GM18517 (cell line): ENCODE measurements at regions not wholly inside any gene's neighbourhood (a gene's known extent, or its start where the extent isn't known, plus 50 kb on each side); places are given as distances from the start of the nearest gene placed in this dataset.

Source experiments
- ATAC-seq: cut with Tn5 transposase; IDR thresholded peaks from one replicate; pipeline ENCODE4 v1.9.1; 2021; ENCODE audit warnings: mild to moderate bottlenecking, moderate library complexity; ENCODE audit not compliant: unreplicated experiment

GRCh38 chr10:8463853-8464252 is 409.4 kb downstream of the GATA3 start:
- ATAC-seq = no peak

GRCh38 chr10:8468477-8468876 is 414.0 kb downstream of the GATA3 start:
- ATAC-seq = no peak

DNA sequence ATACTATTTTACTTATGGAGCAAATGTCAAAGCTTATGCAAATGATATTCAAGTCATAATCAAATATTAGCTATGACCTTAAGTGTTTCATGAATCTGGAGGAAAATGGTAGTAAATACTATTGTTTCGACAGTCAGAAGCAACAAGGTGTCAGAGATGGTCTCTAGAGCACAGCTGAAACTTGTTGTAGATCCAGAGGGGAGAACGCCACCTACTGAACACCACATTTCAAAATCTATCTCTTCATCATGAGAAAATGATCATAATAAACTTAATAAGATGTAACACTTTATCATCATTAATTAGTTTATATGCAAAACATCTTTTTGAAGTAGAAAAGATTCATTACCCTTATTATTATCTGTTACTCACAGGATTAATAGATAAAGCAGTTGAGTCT is 418.7 kb downstream of the GATA3 start:
- no peak for ATAC-seq

- no peak for ATAC-seq
Observed at GRCh38 chr10:8477300-8477699, 422.8 kb downstream of the GATA3 start.

DNA sequence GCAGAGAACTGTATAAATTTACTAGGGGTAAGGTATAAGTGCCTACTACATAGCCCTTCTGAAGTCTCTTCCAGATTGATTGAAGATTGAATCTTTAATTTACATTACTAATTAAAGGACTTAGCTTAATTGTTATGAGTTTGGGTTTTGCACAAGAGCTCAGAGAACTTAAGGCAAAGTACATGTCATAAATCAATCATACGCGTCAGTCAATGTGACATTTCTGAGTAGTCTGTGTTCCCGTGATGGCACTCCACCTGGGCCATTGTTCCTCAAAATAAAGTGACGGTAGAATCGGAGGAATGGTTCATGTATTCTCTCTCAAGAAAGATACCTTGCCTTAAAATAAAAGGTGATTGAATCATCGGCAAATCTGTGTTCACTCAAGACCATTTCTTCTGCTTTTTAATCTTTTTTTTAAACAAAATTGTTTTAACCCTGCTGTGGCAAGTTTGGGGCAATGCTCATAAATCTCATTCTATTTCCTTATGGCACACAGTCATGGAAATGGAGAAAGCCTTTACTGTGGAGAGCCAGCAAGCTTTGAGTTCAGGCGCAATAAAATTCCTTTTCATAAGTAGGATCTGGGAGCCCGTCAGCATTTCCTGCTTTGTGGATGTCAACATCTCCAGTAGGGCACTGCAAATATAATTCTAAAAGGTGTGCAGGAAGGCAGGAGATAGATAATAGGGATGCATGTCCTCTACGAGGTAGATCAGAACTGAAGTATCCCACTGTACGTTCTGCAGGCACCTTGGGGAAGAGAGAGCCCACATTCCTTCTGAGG is 427.4 kb downstream of the GATA3 start:
- no peak for ATAC-seq

DNA sequence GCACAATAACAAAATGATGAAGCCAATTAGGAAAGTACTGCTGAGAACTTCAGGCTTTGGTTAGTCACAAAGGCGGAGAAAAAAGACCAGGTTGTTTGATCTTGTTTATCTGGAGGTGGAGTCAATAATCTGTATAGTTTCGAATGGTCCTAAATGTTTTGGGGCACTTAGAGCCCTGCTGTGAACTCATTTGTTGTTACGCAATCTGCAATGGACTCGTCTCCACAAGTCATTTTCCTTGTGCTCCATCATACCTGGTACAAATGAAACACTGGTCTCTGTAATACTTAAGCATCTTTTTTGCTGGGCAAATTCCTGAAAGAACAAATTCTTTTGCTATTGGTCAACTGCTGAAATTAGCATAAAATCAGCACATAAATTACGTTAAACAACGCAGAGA is 430.5 kb downstream of the GATA3 start:
- no peak for ATAC-seq

DNA sequence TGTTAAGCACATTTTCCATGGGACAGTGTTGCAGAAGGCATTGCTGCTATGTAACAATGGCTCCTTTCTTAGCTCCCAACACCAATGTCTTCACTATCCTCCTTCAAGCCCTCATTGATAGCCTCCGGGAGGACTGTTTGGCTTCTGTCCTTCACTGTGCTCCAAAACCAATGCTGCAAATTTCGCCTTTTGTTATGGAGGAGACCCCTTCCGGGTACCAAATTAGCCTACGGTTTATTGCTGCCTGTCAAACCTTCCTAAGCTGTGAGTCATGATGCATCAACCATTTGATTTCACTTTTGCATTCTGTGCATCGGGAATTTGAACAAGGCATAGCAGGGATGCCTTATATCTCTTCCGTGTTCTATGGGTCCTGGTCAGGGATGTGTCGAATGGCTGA is 432.9 kb downstream of the GATA3 start:
- no peak for ATAC-seq

GRCh38 chr10:8489232-8489631 is 434.7 kb downstream of the GATA3 start:
- ATAC-seq = no peak

DNA sequence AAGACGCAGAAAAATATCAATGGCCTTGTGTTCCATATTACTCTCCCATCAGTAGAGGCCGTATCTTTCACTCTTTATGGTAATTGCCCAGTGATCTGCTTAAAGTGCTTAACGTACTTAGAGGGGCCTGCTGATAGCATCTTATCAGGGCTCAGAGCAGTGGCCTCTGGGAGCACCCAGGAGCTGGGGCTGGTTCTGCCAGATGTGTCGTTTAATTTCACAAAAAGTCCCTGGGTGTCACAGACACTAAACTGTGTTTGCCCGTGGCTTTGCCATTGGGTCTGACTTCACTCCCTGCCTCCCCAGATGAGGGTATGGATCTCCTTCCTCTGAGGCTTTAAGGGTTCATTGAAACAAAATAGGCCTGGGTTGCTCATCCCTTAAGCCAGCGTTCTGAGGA is 435.3 kb downstream of the GATA3 start:
- ATAC-seq = no peak

GRCh38 chr10:8498290-8498689 is 443.8 kb downstream of the GATA3 start:
- no peak for ATAC-seq

- no peak for ATAC-seq
Observed at GRCh38 chr10:8498881-8499280, 444.4 kb downstream of the GATA3 start.

GRCh38 chr10:8499312-8499711 is 444.8 kb downstream of the GATA3 start:
- ATAC-seq = no peak

- ATAC-seq = no peak
Observed at GRCh38 chr10:8499752-8500390, 445.4 kb downstream of the GATA3 start.

GRCh38 chr10:8502573-8502972 is 448.1 kb downstream of the GATA3 start:
- no peak for ATAC-seq

DNA sequence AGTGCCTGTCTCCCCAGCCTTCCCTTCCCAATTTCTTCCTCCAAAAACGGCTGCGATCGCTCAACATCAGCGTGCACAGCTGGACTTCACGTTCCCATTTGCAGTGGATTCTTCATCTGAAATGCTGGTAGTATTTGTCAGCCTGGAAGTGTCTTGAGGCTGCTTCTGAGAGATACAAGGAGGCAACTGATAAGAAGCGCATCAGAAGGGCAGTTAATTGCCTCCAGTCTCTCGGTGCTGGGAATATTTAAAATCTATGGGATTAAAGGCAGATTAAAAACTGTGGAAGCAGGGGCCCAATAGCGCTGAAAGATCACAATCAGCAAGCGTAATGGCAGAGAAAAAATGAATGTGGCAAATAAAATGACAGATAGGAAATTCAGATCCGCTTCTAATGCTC is 450.0 kb downstream of the GATA3 start:
- no peak for ATAC-seq

DNA sequence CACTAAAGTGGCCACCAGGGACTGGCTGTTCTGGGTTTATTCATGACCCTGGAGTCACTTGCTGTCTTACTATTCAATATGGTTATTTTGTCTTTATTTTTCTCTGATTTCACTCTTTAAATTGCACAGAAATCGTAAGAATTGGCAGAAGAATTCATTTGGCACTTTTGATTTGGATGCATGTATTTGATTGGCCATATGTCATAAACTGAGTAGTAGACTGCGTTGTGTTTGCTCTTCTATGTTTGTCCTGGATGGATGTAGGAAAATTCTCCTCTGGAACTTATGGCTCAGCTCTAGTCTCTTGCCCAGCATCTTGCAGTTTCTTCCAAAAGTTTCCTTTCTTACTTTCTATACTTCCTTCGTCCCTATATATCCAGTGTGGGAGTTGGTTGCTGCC is 452.7 kb downstream of the GATA3 start:
- no peak for ATAC-seq

DNA sequence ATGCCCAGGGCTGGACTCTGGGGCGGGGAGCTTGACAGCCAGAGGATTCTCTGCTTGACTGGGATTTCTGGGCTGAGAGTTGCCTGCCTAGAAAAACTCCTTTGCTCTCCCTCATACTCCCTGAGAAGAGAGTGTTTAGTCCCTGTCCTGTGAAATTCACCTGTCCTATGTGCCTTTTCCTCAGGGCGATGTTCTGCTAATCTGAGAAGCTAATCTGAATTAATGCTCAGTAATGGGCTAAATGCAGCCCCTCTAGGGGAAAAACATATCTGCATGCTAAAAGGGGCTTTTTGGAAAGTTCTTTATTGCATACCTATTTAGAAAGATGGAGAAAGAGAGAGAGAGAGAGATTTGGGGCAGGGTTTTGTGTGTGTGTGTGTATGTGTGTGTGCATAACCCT is 454.4 kb downstream of the GATA3 start:
- no peak for ATAC-seq

- no peak for ATAC-seq
Observed at GRCh38 chr10:8510471-8510870, 456.0 kb downstream of the GATA3 start.

DNA sequence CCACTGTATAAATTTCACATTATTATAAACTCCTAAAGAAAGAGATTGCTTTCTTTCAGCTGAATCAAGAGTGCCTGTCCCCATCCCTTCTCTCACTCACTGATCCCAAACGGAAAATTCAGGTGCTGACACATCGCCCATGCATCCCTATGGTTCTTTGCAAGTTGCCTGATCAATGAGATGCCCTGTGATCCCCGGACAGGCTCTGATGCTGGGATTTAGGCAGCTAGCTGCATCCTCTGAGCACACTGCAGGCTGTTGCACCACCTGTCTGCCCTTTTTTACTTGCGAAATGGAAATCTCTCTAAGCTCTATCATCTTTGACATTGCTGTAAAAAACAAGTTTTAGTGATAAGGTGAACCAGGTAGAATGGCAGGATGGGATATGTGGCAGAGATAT is 456.5 kb downstream of the GATA3 start:
- ATAC-seq = no peak

GRCh38 chr10:8513155-8514147 is 459.0 kb downstream of the GATA3 start:
- no peak for ATAC-seq

DNA sequence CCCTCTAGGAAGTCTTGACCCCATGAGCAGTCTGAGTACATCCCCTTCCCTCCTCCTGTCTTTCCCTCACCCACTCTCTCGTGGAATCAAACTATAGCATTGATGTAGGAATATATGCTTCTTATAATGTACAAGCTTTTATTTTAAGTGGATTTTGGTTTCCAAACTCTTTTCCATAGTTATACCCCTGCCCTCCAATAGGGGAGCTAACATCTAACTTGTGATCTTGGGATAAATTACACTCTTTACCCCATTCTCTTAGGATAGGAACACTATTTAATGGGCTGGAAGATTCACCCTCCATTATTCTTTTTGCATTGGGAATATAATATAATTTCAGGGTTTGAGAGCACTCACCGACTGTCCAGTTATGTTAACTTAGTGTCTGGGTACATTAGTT is 465.9 kb downstream of the GATA3 start:
- no peak for ATAC-seq

DNA sequence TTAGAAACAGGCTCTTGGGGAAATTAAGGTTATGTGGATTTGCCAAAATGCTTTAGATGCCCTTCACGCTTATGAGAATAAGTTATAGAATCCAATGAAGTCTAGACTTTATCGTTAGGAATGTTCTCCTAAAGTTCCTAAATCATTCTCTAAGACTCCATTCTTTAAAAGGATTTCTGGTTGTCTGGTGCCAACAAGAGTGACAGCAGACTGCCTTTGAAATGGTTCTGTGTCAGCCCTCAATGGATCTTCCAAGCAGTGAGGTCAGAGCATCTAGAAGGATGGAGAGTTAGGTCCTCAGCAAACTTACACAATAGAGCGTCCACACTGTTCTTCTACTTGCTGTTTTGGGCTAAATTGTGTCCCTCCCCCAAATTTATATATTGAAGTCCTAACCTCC is 473.3 kb downstream of the GATA3 start:
- ATAC-seq = no peak
